COLO668 (cell line): ENCODE measurements at regions not wholly inside any gene's neighbourhood (a gene's known extent, or its start where the extent isn't known, plus 50 kb on each side); places are given as distances from the start of the nearest gene placed in this dataset.
"Not testable (repeated sequence)": the region's sequence is repeated elsewhere in the genome, so short reads cannot be mapped to it uniquely, and the experiment has no call there.

Source experiments
- DNase-seq: peaks from one replicate; lab custom pipeline; 2025; ENCODE audit not compliant: unreplicated experiment; lab: John Stamatoyannopoulos, UW

- no peak for DNase-seq
Observed at GRCh38 chr6:19370831-19371230, 466.3 kb upstream of the ID4 start.

- DNase-seq, result no peak
Observed at GRCh38 chr6:19375613-19376012, 461.6 kb upstream of the ID4 start.

GRCh38 chr6:19377722-19378121, 459.4 kb upstream of the ID4 start:
- no peak for DNase-seq

GRCh38 chr6:19380293-19380692, 456.9 kb upstream of the ID4 start:
- DNase-seq, result no peak

- DNase-seq, result no peak
Observed at GRCh38 chr6:19382676-19383075, 454.5 kb upstream of the ID4 start.

- DNase-seq, result no peak
Observed at GRCh38 chr6:19391926-19392325, 445.2 kb upstream of the ID4 start.

- DNase-seq, result no peak
Observed at GRCh38 chr6:19394051-19394450, 443.1 kb upstream of the ID4 start.

GRCh38 chr6:19394687-19395086, 442.5 kb upstream of the ID4 start:
- no peak for DNase-seq

- DNase-seq, result no peak
Observed at GRCh38 chr6:19395316-19395715, 441.9 kb upstream of the ID4 start.

- no peak for DNase-seq
Observed at GRCh38 chr6:19399406-19399805, 437.8 kb upstream of the ID4 start.

GRCh38 chr6:19404884-19405283, 432.3 kb upstream of the ID4 start:
- DNase-seq, result not testable (repeated sequence)

GRCh38 chr6:19408331-19408730, 428.8 kb upstream of the ID4 start:
- DNase-seq, result no peak

GRCh38 chr6:19410481-19410880, 426.7 kb upstream of the ID4 start:
- no peak for DNase-seq

- no peak for DNase-seq
Observed at GRCh38 chr6:19413323-19413722, 423.8 kb upstream of the ID4 start.

GRCh38 chr6:19415605-19416326, 421.4 kb upstream of the ID4 start:
- DNase-seq, result no peak

- DNase-seq, result no peak
Observed at GRCh38 chr6:19416811-19417210, 420.4 kb upstream of the ID4 start.

- no peak for DNase-seq
Observed at GRCh38 chr6:19417713-19418112, 419.5 kb upstream of the ID4 start.

- DNase-seq, result no peak
Observed at GRCh38 chr6:19424853-19425252, 412.3 kb upstream of the ID4 start.

- no peak for DNase-seq
Observed at GRCh38 chr6:19427548-19427947, 409.6 kb upstream of the ID4 start.

- no peak for DNase-seq
Observed at GRCh38 chr6:19432966-19433498, 404.1 kb upstream of the ID4 start.

GRCh38 chr6:19434065-19434464, 403.1 kb upstream of the ID4 start:
- no peak for DNase-seq

- DNase-seq, result no peak
Observed at GRCh38 chr6:19435755-19436154, 401.4 kb upstream of the ID4 start.
